ENCODE measurements at regions not wholly inside any gene's neighbourhood (a gene's known extent, or its start where the extent isn't known, plus 50 kb on each side); places are given as distances from the start of the nearest gene placed in this dataset.
A peak's percentile ranks its signal among the peaks of the same experiment; 100 is the strongest.

- no peak for DNase-seq
Observed at GRCh38 chr18:50492097-50492496, 67.8 kb upstream of the MAPK4 start.

GRCh38 chr18:50494569-50494968 lies 65.3 kb upstream of the MAPK4 start:
- DNase-seq = no peak

- DNase-seq = no peak
Observed at GRCh38 chr18:50506362-50506761, 53.5 kb upstream of the MAPK4 start.

- peak; percentile 3 for DNase-seq
Observed at GRCh38 chr18:50507120-50507590, 52.7 kb upstream of the MAPK4 start.

GRCh38 chr18:50508228-50508627 lies 51.7 kb upstream of the MAPK4 start:
- no peak for DNase-seq

GRCh38 chr18:50509012-50509411 lies 50.9 kb upstream of the MAPK4 start:
- no peak for DNase-seq

Measured in HCEC 1CT (cell line).